H1 (cell line): ENCODE measurements at regions not wholly inside any gene's neighbourhood (a gene's known extent, or its start where the extent isn't known, plus 50 kb on each side); places are given as distances from the start of the nearest gene placed in this dataset.

Experiments used
- CTCF ChIA-PET: fragments of 300-600 bp; sonication (Branson Sonifier 250); formaldehyde crosslinking; loops from one replicate; lab custom pipeline; 2021; ENCODE audit not compliant: partially characterized antibody; lab: Charles Lee
- POLR2A ChIA-PET: fragments of 300-600 bp; sonication (Branson Sonifier 250); formaldehyde crosslinking; loops from one replicate; lab custom pipeline; 2021; ENCODE audit warnings: inconsistent platforms; ENCODE audit not compliant: partially characterized antibody; lab: Charles Lee
- DNase-seq, 2 experiments: peaks; one replicate each; pipeline versions ENCODE4 v3.0.0 to v3.0.0-alpha.2; 2010 to 2022; ENCODE audit warnings: low spot score in 2 of 2, low read depth in 1 of 2, mixed read lengths in 1 of 2
- FAIRE-seq: peaks from 2 replicates; lab custom pipeline; 2011; peaks lifted over from hg19 to GRCh38; lab: Jason Lieb, UNC
- H2AFZ ChIP-seq: 2 replicates; pipeline ENCODE4 v1.8.1; 2012; ENCODE audit warnings: low read length, inconsistent platforms
- H2AK5ac ChIP-seq: 2 replicates; pipeline ENCODE4 v1.6.1; 2013; ENCODE audit warnings: low read depth, low read length
- H2BK120ac ChIP-seq: replicated peaks from 2 replicates; pipeline ENCODE3; 2013; ENCODE audit warnings: low read depth, low read length, inconsistent platforms
- H2BK12ac ChIP-seq: 2 replicates; pipeline ENCODE4 v1.6.1; 2013; ENCODE audit warnings: low read depth, low read length
- H2BK15ac ChIP-seq: 2 replicates; pipeline ENCODE4 v1.6.1; 2013; ENCODE audit warnings: low read length
- H2BK20ac ChIP-seq: 2 replicates; pipeline ENCODE4 v1.6.1; 2013; ENCODE audit warnings: low read length
- H2BK5ac ChIP-seq: 2 replicates; pipeline ENCODE4 v1.6.1; 2013; ENCODE audit warnings: low read depth, low read length
- H3K14ac ChIP-seq: 2 replicates; pipeline ENCODE4 v1.6.1; 2013; ENCODE audit warnings: inconsistent platforms; ENCODE audit not compliant: insufficient read length
- H3K18ac ChIP-seq: 2 replicates; pipeline ENCODE4 v1.6.1; 2013; ENCODE audit warnings: low read length; ENCODE audit errors: extremely low read depth
- H3K23ac ChIP-seq: 2 replicates; pipeline ENCODE4 v1.6.1; 2013; ENCODE audit warnings: inconsistent platforms; ENCODE audit not compliant: insufficient read length
- H3K23me2 ChIP-seq: 2 replicates; pipeline ENCODE4 v1.6.1; 2013; ENCODE audit warnings: low read depth, low read length
- H3K27ac ChIP-seq: 2 replicates; pipeline ENCODE4 v1.6.1; 2011; ENCODE audit warnings: low read depth, low read length, inconsistent platforms
- H3K27me3 ChIP-seq, 4 experiments: replicated peaks in 1 of 4; 1 replicate in 1 of 4; 2 replicates in 3 of 4; pipeline versions ENCODE4 v1.6.1 to v1.8.1; 2011 to 2013; ENCODE audit warnings: low read length in 3 of 4, mild to moderate bottlenecking in 3 of 4, inconsistent platforms in 2 of 4, mixed read lengths in 2 of 4, moderate library complexity in 1 of 4; ENCODE audit not compliant: control insufficient read depth in 3 of 4, insufficient read depth in 3 of 4; ENCODE audit errors: extremely low read depth in 1 of 4
- H3K36me3 ChIP-seq, 4 experiments: 2 replicates each; pipeline versions ENCODE4 v1.6.1 to v1.8.1; 2011 to 2013; ENCODE audit warnings: mild to moderate bottlenecking in 4 of 4, low read length in 3 of 4, moderate library complexity in 2 of 4, control low read depth in 1 of 4, inconsistent platforms in 1 of 4; ENCODE audit not compliant: insufficient read depth in 4 of 4, control insufficient read depth in 2 of 4
- H3K4ac ChIP-seq: replicated peaks from 2 replicates; pipeline ENCODE3; 2013; ENCODE audit warnings: low read length, low read depth, mixed read lengths, inconsistent platforms; ENCODE audit not compliant: insufficient read length
- H3K4me1 ChIP-seq, 4 experiments: replicated peaks in 1 of 4; 1 replicate in 1 of 4; 2 replicates in 3 of 4; pipeline versions ENCODE4 v1.6.1 to v1.8.1; 2011 to 2013; ENCODE audit warnings: low read length in 3 of 4, inconsistent platforms in 2 of 4, mixed read lengths in 1 of 4; ENCODE audit not compliant: insufficient read depth in 4 of 4, control insufficient read depth in 3 of 4
- H3K4me2 ChIP-seq, 2 experiments: 2 replicates each; pipeline versions ENCODE4 v1.6.1 to v1.8.1; 2011 to 2013; ENCODE audit warnings: low read depth in 2 of 2, low read length in 2 of 2, control low read depth in 1 of 2, inconsistent platforms in 1 of 2, mild to moderate bottlenecking in 1 of 2; ENCODE audit not compliant: insufficient read depth in 1 of 2
- H3K4me3 ChIP-seq, 4 experiments: fragments of 200-600, 300-600 bp in 1 of 4; sonication (generic), shearing (Covaris generic), sonication (Bioruptor Twin) in 1 of 4; 2 replicates each; pipeline versions ENCODE4 v1.5.1 to v1.8.1; 2011 to 2016; ENCODE audit warnings: low read length in 4 of 4, low read depth in 3 of 4, control low read depth in 2 of 4, inconsistent platforms in 2 of 4, mild to moderate bottlenecking in 2 of 4, mixed read lengths in 1 of 4, moderate library complexity in 1 of 4; ENCODE audit not compliant: insufficient read depth in 2 of 4; ENCODE audit errors: extremely low read depth in 1 of 4
- H3K56ac ChIP-seq: replicated peaks from 2 replicates; pipeline ENCODE3; 2013; ENCODE audit warnings: low read depth, mild to moderate bottlenecking, mixed read lengths, low read length, inconsistent platforms; ENCODE audit not compliant: insufficient read length
- H3K79me1 ChIP-seq: 2 replicates; pipeline ENCODE4 v1.6.1; 2013; ENCODE audit warnings: low read depth, low read length, control low read depth
- H3K79me2 ChIP-seq, 2 experiments: 2 replicates each; pipeline versions ENCODE4 v1.6.1 to v1.8.1; 2012 to 2013; ENCODE audit warnings: low read length in 2 of 2, mild to moderate bottlenecking in 2 of 2, inconsistent platforms in 1 of 2; ENCODE audit not compliant: insufficient read depth in 2 of 2, control insufficient read depth in 1 of 2
- H3K9ac ChIP-seq, 4 experiments: replicated peaks in 1 of 4; 1 replicate in 1 of 4; 2 replicates in 3 of 4; pipeline versions ENCODE4 v1.6.1 to v1.8.1; 2011 to 2013; ENCODE audit warnings: low read depth in 3 of 4, low read length in 3 of 4, control low read depth in 2 of 4, mild to moderate bottlenecking in 2 of 4, moderate library complexity in 2 of 4, inconsistent platforms in 1 of 4; ENCODE audit errors: extremely low read depth in 1 of 4
- H3K9me3 ChIP-seq, 2 experiments: 2 replicates each; pipeline versions ENCODE4 v1.6.1 to v1.8.1; 2012 to 2013; ENCODE audit warnings: mild to moderate bottlenecking in 2 of 2, moderate library complexity in 2 of 2, control low read depth in 1 of 2, inconsistent platforms in 1 of 2, low read depth in 1 of 2, low read length in 1 of 2, mixed read lengths in 1 of 2; ENCODE audit not compliant: insufficient read depth in 2 of 2
- H4K20me1 ChIP-seq, 2 experiments: replicated peaks in 1 of 2; 2 replicates each; pipeline versions ENCODE3 to v1.8.1; 2011 to 2013; ENCODE audit warnings: inconsistent platforms in 2 of 2, low read length in 2 of 2, mild to moderate bottlenecking in 1 of 2; ENCODE audit not compliant: insufficient read depth in 2 of 2, control insufficient read depth in 1 of 2
- H4K5ac ChIP-seq: 2 replicates; pipeline ENCODE4 v1.6.1; 2013; ENCODE audit warnings: low read length, low read depth, mixed read lengths, inconsistent platforms; ENCODE audit not compliant: insufficient read length
- H4K8ac ChIP-seq: 2 replicates; pipeline ENCODE4 v1.8.0; 2013; ENCODE audit warnings: mild to moderate bottlenecking, moderate library complexity, low read length, inconsistent platforms; ENCODE audit not compliant: insufficient read depth; ENCODE audit errors: extremely low read depth
- H4K91ac ChIP-seq: replicated peaks from 2 replicates; pipeline ENCODE3; 2013; ENCODE audit warnings: low read length, mixed read lengths, inconsistent platforms; ENCODE audit not compliant: insufficient read length
- BACH1 ChIP-seq: IDR thresholded peaks from 2 replicates; pipeline ENCODE4 v1.6.1; 2012; ENCODE audit warnings: low read length, improper control_type of control experiment
- CBX5 ChIP-seq: fragments of 300-800, 300-1000 bp; sonication (generic); IDR thresholded peaks from 2 replicates; pipeline ENCODE4 v1.7.1; 2016; ENCODE audit warnings: antibody characterized with exemption, low read length, low read depth
- EZH2 ChIP-seq: fragments of 200-600 bp; sonication (generic); IDR thresholded peaks from 2 replicates; pipeline ENCODE4 v1.7.1; 2012; ENCODE audit warnings: low read depth, mild to moderate bottlenecking, moderate library complexity, low read length, inconsistent platforms; ENCODE audit not compliant: severe bottlenecking
- GABPA ChIP-seq: IDR thresholded peaks from 2 replicates; pipeline ENCODE4 v1.6.1; 2011; ENCODE audit warnings: mild to moderate bottlenecking, low read length, moderate library complexity, borderline replicate concordance; ENCODE audit not compliant: insufficient read depth
- HDAC6 ChIP-seq: IDR thresholded peaks from one replicate; pipeline ENCODE4 v1.7.1; 2012; ENCODE audit warnings: low read depth, mild to moderate bottlenecking, inconsistent platforms, low read length, moderate library complexity
- JUND ChIP-seq: IDR thresholded peaks from 2 replicates; pipeline ENCODE4 v1.6.1; 2011; ENCODE audit warnings: mild to moderate bottlenecking, improper control_type of control experiment, low read length
- KDM4A ChIP-seq: IDR thresholded peaks from one replicate; pipeline ENCODE4 v1.7.1; 2012; ENCODE audit warnings: low read depth, mild to moderate bottlenecking, moderate library complexity, low read length, inconsistent platforms; ENCODE audit not compliant: severe bottlenecking
- NRF1 ChIP-seq: IDR thresholded peaks from 2 replicates; pipeline ENCODE4 v1.6.1; 2011; ENCODE audit warnings: mild to moderate bottlenecking, low read depth, low read length, improper control_type of control experiment
- POLR2A ChIP-seq, 2 experiments: IDR thresholded peaks; 1 replicate in 1 of 2; 2 replicates in 1 of 2; pipeline ENCODE4 v1.6.1; 2011; ENCODE audit warnings: low read depth in 2 of 2, low read length in 2 of 2, mild to moderate bottlenecking in 2 of 2; ENCODE audit errors: control extremely low read depth in 1 of 2
- POU5F1 ChIP-seq: IDR thresholded peaks from 2 replicates; pipeline ENCODE4 v1.6.1; 2011; ENCODE audit warnings: low read depth, mild to moderate bottlenecking, low read length, moderate library complexity
- RAD21 ChIP-seq, 2 experiments: IDR thresholded peaks in 1 of 2; conservative IDR thresholded peaks in 1 of 2; 2 replicates each; pipeline ENCODE4 v1.6.1; 2011; ENCODE audit warnings: low read depth in 2 of 2, low read length in 2 of 2, improper control_type of control experiment in 1 of 2, inconsistent platforms in 1 of 2, mild to moderate bottlenecking in 1 of 2, moderate library complexity in 1 of 2
- RXRA ChIP-seq: IDR thresholded peaks from 2 replicates; pipeline ENCODE4 v1.6.1; 2011; ENCODE audit warnings: low read depth, mild to moderate bottlenecking, low read length, moderate library complexity; ENCODE audit not compliant: insufficient read depth
- ZNF274 ChIP-seq: IDR thresholded peaks from 2 replicates; pipeline ENCODE4 v1.7.0; 2012; ENCODE audit warnings: low read length, borderline replicate concordance; ENCODE audit errors: extremely low read depth
- WGBS, 2 experiments: shearing (Covaris generic) in 1 of 2; methylation state at CpG; one replicate each; pipeline versions ENCODE4 v1.1.6 to v1.1.7; 2013 to 2015; ENCODE audit warnings: low lambda C conversion rate in 2 of 2, mixed read lengths in 2 of 2, inconsistent platforms in 1 of 2, low coverage in 1 of 2, missing lambda C conversion rate in 1 of 2; ENCODE audit not compliant: insufficient replicate concordance in 2 of 2, insufficient coverage in 1 of 2, insufficient read length in 1 of 2; ENCODE audit errors: extremely low coverage in 1 of 2, missing lambda C conversion rate in 1 of 2; 5-methylcytosine and 5-hydroxymethylcytosine counted together

DNA sequence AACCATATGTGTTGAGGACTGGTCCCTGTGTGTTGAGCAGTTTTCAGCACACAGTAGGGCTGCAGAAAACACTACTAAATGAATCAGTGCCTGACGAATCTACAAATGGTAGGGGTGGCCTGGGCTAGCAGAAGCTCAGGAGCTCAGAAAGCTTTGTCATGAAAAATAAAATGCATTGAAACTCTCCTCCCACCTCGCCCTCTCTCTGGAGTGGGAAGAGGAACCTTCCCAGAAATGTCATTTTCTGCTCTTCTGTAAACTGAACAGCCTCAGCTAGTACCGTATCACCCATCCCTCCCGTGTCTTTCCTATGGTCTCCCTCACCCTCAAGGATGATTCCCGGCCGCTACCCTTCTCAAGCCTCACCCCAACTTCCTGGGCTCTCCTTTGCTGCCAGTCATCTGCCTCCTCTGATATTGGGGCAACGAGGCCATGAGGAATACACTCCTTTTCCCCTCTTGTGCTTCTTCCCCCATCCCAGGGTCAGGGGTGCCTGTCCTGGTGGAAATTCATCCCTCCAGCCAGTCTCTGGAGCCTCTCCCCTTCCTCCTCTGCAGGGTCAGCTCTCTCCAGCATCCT is 734.5 kb downstream of the PTPRU start:
- H3K18ac ChIP-seq = 0 out of 2 replicates have a peak overlapping the region, but pooled peaks have one; percentile 28
- POLR2A ChIA-PET = no interaction called here
- H4K20me1 ChIP-seq = no peaks in the 10 kb centered on the region
- peaks cover 3 to 7% of the 10 kb centered on the region in 2 experiments; a peak in 3 of 4 replicates for H3K9me3 ChIP-seq
- H2BK12ac ChIP-seq = peak overlapping the region; percentile 70
- no peak overlapping the region for H3K27ac ChIP-seq
- no peak overlapping the region for H2AFZ ChIP-seq
- H4K91ac ChIP-seq = no peak overlapping the region
- CTCF ChIA-PET = interaction anchor here (0.7 to 1.5 kb wide), 6 partner anchors 9 to 178 kb away, joined by 3 to 4 read pairs (median 3); no protein-coding TSS in a partner anchor
- no peak overlapping the region; the same call in 1 of the 2 replicates for H2BK20ac ChIP-seq
- no peak overlapping the region for H2AK5ac ChIP-seq
- H3K4ac ChIP-seq = no peak overlapping the region
- peaks cover 17 to 27% (median 21%) of the 10 kb centered on the region in 4 experiments; a peak in 6 of 7 replicates for H3K4me1 ChIP-seq
- H4K5ac ChIP-seq = no peak overlapping the region
- peaks cover 0 to 3% (median 0%) of the 10 kb centered on the region in 4 experiments; a peak in 2 of 7 replicates for H3K27me3 ChIP-seq
- no peak overlapping the region for H2BK120ac ChIP-seq
- DNase-seq (peak in 1 of 2 experiments; percentile 30), FAIRE-seq (no peak)
- no peak overlapping the region for H3K4me3 ChIP-seq
- H2BK5ac ChIP-seq = 0 out of 2 replicates have a peak overlapping the region, but pooled peaks have one; percentile 40
- H4K8ac ChIP-seq = no peak overlapping the region
- H3K4me2 ChIP-seq = no peak overlapping the region
- no peak overlapping the region for H3K56ac ChIP-seq
- no peak overlapping the region; the same call in 1 of the 2 replicates for H2BK15ac ChIP-seq
- no peaks in the 10 kb centered on the region for H3K79me1 ChIP-seq
- H3K79me2 ChIP-seq = no peaks in the 10 kb centered on the region
- H3K14ac ChIP-seq = no peak overlapping the region
- no peak overlapping the region for H3K23ac ChIP-seq
- no peaks in the 10 kb centered on the region for H3K23me2 ChIP-seq
- H3K9ac ChIP-seq = no peak overlapping the region
- 96% methylated on average over 7 of the region's 7 CpGs; no CpG with 5 or more reads in 1 of the 2 experiments for WGBS, 2 experiments
- H3K36me3 ChIP-seq = no peaks in the 10 kb centered on the region
- TF ChIP-seq KDM4A (no peak), RXRA (no peak), NRF1 (no peak), CBX5 (no peak), RAD21 (IDR thresholded peaks at IDR 0.05 in 1 of 2, conservative IDR thresholded peaks at IDR 0.05 in 1 of 2; ENCODE audit: low read depth in 2 of 2, low read length in 2 of 2) (no peak), EZH2 (no peak), GABPA (no peak), JUND (no peak), HDAC6 (no peak), BACH1 (no peak), ZNF274 (no peak), POU5F1 (no peak), POLR2A (IDR thresholded peaks at IDR 0.05; ENCODE audit: control extremely low read depth in 1 of 2, low read depth in 2 of 2, low read length in 2 of 2) (no peak)
